ENCODE measurements at regions not wholly inside any gene's neighbourhood (a gene's known extent, or its start where the extent isn't known, plus 50 kb on each side); places are given as distances from the start of the nearest gene placed in this dataset.

DNA sequence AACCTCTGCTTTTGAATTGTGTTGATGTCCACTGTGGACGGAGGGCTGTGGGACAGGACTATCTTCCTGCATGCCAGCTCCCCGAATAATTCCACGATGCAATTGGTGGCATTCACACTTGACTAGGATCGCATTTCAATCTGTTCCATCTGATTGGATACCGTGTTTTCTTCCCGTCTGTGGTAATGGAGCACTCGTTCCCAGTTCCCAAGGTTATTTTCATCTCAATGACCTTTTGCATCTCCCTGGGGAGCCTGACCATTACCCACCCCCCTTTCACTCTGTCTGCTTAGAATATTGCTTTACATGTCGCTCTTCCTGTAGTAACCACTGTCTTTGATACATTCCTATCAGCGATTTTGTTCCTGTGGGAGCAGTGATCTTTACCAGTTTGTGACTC, 402.2 kb upstream of the WWC1 start:
- H4K20me1 ChIP-seq (ENCODE audit: insufficient read depth, low read length): no peaks in the 10 kb centered on the region
- Mint-ChIP-seq H3K36me3 (no peaks in the 10 kb centered on the region), H3K9me3 (peaks cover 0 to 6% (median 0%) of the 10 kb centered on the region in 7 donors), H3K4me3 (no peak overlapping the region), H3K27me3 (ENCODE audit: low read depth in 3 of 3) (peaks cover 0 to 3% (median 2%) of the 10 kb centered on the region in 3 donors), H3K27ac (peak overlapping the region in 1 of 7 donors; percentile 14), H3K4me1 (no peaks in the 10 kb centered on the region)
- DNase-seq: no peak
- 83% methylated on average over 7 of the region's 9 CpGs for WGBS (ENCODE audit: insufficient coverage)
- no peaks in the 10 kb centered on the region for H3K9me3 ChIP-seq (replicated peaks in 1 of 2; ENCODE audit: control insufficient read depth in 1 of 2, insufficient read depth in 1 of 2, low read length in 2 of 2)
- H2AFZ ChIP-seq (ENCODE audit: insufficient read depth, low read depth, low read length, poor library complexity, severe bottlenecking): no peak overlapping the region
- no peak overlapping the region for H3K9ac ChIP-seq (ENCODE audit: insufficient read depth, low read length, poor library complexity, severe bottlenecking)
- H3K36me3 ChIP-seq (replicated peaks in 1 of 2; ENCODE audit: control insufficient read depth in 1 of 2, insufficient read depth in 2 of 2, low read length in 2 of 2): no peaks in the 10 kb centered on the region
- no peaks in the 10 kb centered on the region for H3K4me1 ChIP-seq (ENCODE audit: control insufficient read depth in 1 of 2, insufficient read depth in 2 of 2, low read length in 2 of 2)
- H3K4me3 ChIP-seq (replicated peaks in 1 of 3; ENCODE audit: low read depth in 2 of 3, low read length in 3 of 3): no peak overlapping the region
- H3K4me2 ChIP-seq (replicated peaks; ENCODE audit: extremely low read depth, low read length, poor library complexity, severe bottlenecking): no peak overlapping the region
- TF ChIP-seq CTCF (IDR thresholded peaks at IDR 0.05): no peak
- intact Hi-C loops (cut with micrococcal nuclease): no loop called here
- no peak overlapping the region for H3K27ac ChIP-seq (ENCODE audit: low read depth in 1 of 2, low read length in 2 of 2)
- H3K27me3 ChIP-seq (ENCODE audit: control insufficient read depth in 2 of 2, insufficient read depth in 2 of 2, low read length in 2 of 2): no peaks in the 10 kb centered on the region
- H3K79me2 ChIP-seq (ENCODE audit: insufficient read depth, low read length): no peaks in the 10 kb centered on the region

GRCh38 chr5:167892352-167893115, 398.9 kb upstream of the WWC1 start:
- Histone ChIP-seq H3K27ac (ENCODE audit: low read depth in 1 of 2, low read length in 2 of 2) (no peak overlapping the region), H3K4me2 (replicated peaks; ENCODE audit: extremely low read depth, low read length, poor library complexity, severe bottlenecking) (no peak overlapping the region), H3K36me3 (replicated peaks in 1 of 2; ENCODE audit: control insufficient read depth in 1 of 2, insufficient read depth in 2 of 2, low read length in 2 of 2) (no peaks in the 10 kb centered on the region), H4K20me1 (ENCODE audit: insufficient read depth, low read length) (no peaks in the 10 kb centered on the region), H3K27me3 (ENCODE audit: control insufficient read depth in 2 of 2, insufficient read depth in 2 of 2, low read length in 2 of 2) (no peaks in the 10 kb centered on the region), H3K4me3 (replicated peaks in 1 of 3; ENCODE audit: low read depth in 2 of 3, low read length in 3 of 3) (no peak overlapping the region), H3K79me2 (ENCODE audit: insufficient read depth, low read length) (no peaks in the 10 kb centered on the region), H3K9ac (ENCODE audit: insufficient read depth, low read length, poor library complexity, severe bottlenecking) (no peak overlapping the region), H2AFZ (ENCODE audit: insufficient read depth, low read depth, low read length, poor library complexity, severe bottlenecking) (no peak overlapping the region), H3K9me3 (replicated peaks in 1 of 2; ENCODE audit: control insufficient read depth in 1 of 2, insufficient read depth in 1 of 2, low read length in 2 of 2) (no peaks in the 10 kb centered on the region), H3K4me1 (ENCODE audit: control insufficient read depth in 1 of 2, insufficient read depth in 2 of 2, low read length in 2 of 2) (no peaks in the 10 kb centered on the region)
- WGBS (ENCODE audit: insufficient coverage): no CpG with 5 or more reads among the region's 3 CpGs
- H3K4me3 Mint-ChIP-seq: no peak overlapping the region
- peaks cover 0 to 5% (median 2%) of the 10 kb centered on the region in 7 donors for H3K9me3 Mint-ChIP-seq
- no peaks in the 10 kb centered on the region for H3K36me3 Mint-ChIP-seq
- H3K4me1 Mint-ChIP-seq: no peaks in the 10 kb centered on the region
- H3K27ac Mint-ChIP-seq: no peak overlapping the region
- TF ChIP-seq CTCF (IDR thresholded peaks at IDR 0.05): no peak
- intact Hi-C loops (cut with micrococcal nuclease): no loop called here
- no peak for DNase-seq
- peaks cover 0 to 2% (median 0%) of the 10 kb centered on the region in 3 donors for H3K27me3 Mint-ChIP-seq (ENCODE audit: low read depth in 3 of 3)

All from CD14-positive monocyte (primary cell).